ENCODE measurements at regions not wholly inside any gene's neighbourhood (a gene's known extent, or its start where the extent isn't known, plus 50 kb on each side); places are given as distances from the start of the nearest gene placed in this dataset.

GRCh38 chr12:100706033-100706432 is 88.5 kb upstream of the ANO4 start:
- Histone ChIP-seq H3K4me3 (ENCODE audit: low read depth in 1 of 2, low read length in 2 of 2) (no peak overlapping the region), H3K4me1 (ENCODE audit: control insufficient read depth in 2 of 2, insufficient read depth in 2 of 2, low read length in 1 of 2) (no peaks in the 10 kb centered on the region), H3K27ac (ENCODE audit: low read depth in 2 of 2, low read length in 1 of 2) (no peak overlapping the region), H3K36me3 (ENCODE audit: control insufficient read depth in 2 of 2, insufficient read depth in 2 of 2, low read length in 1 of 2) (no peaks in the 10 kb centered on the region), H3K27me3 (ENCODE audit: control insufficient read depth in 1 of 2, insufficient read depth in 2 of 2, low read length in 2 of 2) (no peaks in the 10 kb centered on the region), H3K9me3 (ENCODE audit: control insufficient read depth in 2 of 2, insufficient read depth in 1 of 2, low read depth in 1 of 2, low read length in 1 of 2) (no peaks in the 10 kb centered on the region)
- WGBS, 2 donors, result 29 to 42% methylated on average over 3 of the region's 3 CpGs

- 0 to 34% methylated on average over 1 of the region's 1 CpG for WGBS, 2 donors
- Histone ChIP-seq H3K4me1 (ENCODE audit: control insufficient read depth in 2 of 2, insufficient read depth in 2 of 2, low read length in 1 of 2) (no peaks in the 10 kb centered on the region), H3K36me3 (ENCODE audit: control insufficient read depth in 2 of 2, insufficient read depth in 2 of 2, low read length in 1 of 2) (no peaks in the 10 kb centered on the region), H3K27ac (ENCODE audit: low read depth in 2 of 2, low read length in 1 of 2) (no peak overlapping the region), H3K9me3 (ENCODE audit: control insufficient read depth in 2 of 2, insufficient read depth in 1 of 2, low read depth in 1 of 2, low read length in 1 of 2) (no peaks in the 10 kb centered on the region), H3K27me3 (ENCODE audit: control insufficient read depth in 1 of 2, insufficient read depth in 2 of 2, low read length in 2 of 2) (no peaks in the 10 kb centered on the region), H3K4me3 (ENCODE audit: low read depth in 1 of 2, low read length in 2 of 2) (no peak overlapping the region)
Observed at GRCh38 chr12:100708591-100708990, 86.0 kb upstream of the ANO4 start.

- 41 to 45% methylated on average over 55 of the region's 55 CpGs for WGBS, 2 donors
- Histone ChIP-seq H3K36me3 (ENCODE audit: control insufficient read depth in 2 of 2, insufficient read depth in 2 of 2, low read length in 1 of 2) (no peaks in the 10 kb centered on the region), H3K4me1 (ENCODE audit: control insufficient read depth in 2 of 2, insufficient read depth in 2 of 2, low read length in 1 of 2) (peaks cover 0 to 5% of the 10 kb centered on the region in 2 donors), H3K4me3 (ENCODE audit: low read depth in 1 of 2, low read length in 2 of 2) (peak overlapping the region; percentile 14 to 42), H3K27me3 (ENCODE audit: control insufficient read depth in 1 of 2, insufficient read depth in 2 of 2, low read length in 2 of 2) (peaks cover 2 to 8% of the 10 kb centered on the region in 2 donors), H3K27ac (ENCODE audit: low read depth in 2 of 2, low read length in 1 of 2) (no peak overlapping the region), H3K9me3 (ENCODE audit: control insufficient read depth in 2 of 2, insufficient read depth in 1 of 2, low read depth in 1 of 2, low read length in 1 of 2) (no peaks in the 10 kb centered on the region)
Observed at GRCh38 chr12:100715976-100716944, 78.3 kb upstream of the ANO4 start.

GRCh38 chr12:100716945-100717732 is 77.4 kb upstream of the ANO4 start:
- Histone ChIP-seq H3K27ac (ENCODE audit: low read depth in 2 of 2, low read length in 1 of 2) (no peak overlapping the region), H3K36me3 (ENCODE audit: control insufficient read depth in 2 of 2, insufficient read depth in 2 of 2, low read length in 1 of 2) (no peaks in the 10 kb centered on the region), H3K4me3 (ENCODE audit: low read depth in 1 of 2, low read length in 2 of 2) (peak overlapping the region; percentile 14 to 42), H3K27me3 (ENCODE audit: control insufficient read depth in 1 of 2, insufficient read depth in 2 of 2, low read length in 2 of 2) (peaks cover 2 to 8% of the 10 kb centered on the region in 2 donors), H3K4me1 (ENCODE audit: control insufficient read depth in 2 of 2, insufficient read depth in 2 of 2, low read length in 1 of 2) (peaks cover 0 to 5% of the 10 kb centered on the region in 2 donors), H3K9me3 (ENCODE audit: control insufficient read depth in 2 of 2, insufficient read depth in 1 of 2, low read depth in 1 of 2, low read length in 1 of 2) (peaks cover 0 to 2% of the 10 kb centered on the region in 2 donors)
- 3 to 4% methylated on average over 98 to 100 of the region's 100 CpGs for WGBS, 2 donors

GRCh38 chr12:100717733-100718067 is 76.9 kb upstream of the ANO4 start:
- Histone ChIP-seq H3K27ac (ENCODE audit: low read depth in 2 of 2, low read length in 1 of 2) (no peak overlapping the region), H3K27me3 (ENCODE audit: control insufficient read depth in 1 of 2, insufficient read depth in 2 of 2, low read length in 2 of 2) (peaks cover 2 to 8% of the 10 kb centered on the region in 2 donors), H3K36me3 (ENCODE audit: control insufficient read depth in 2 of 2, insufficient read depth in 2 of 2, low read length in 1 of 2) (no peaks in the 10 kb centered on the region), H3K4me3 (ENCODE audit: low read depth in 1 of 2, low read length in 2 of 2) (peak overlapping the region in 1 of 2 donors; percentile 42), H3K9me3 (ENCODE audit: control insufficient read depth in 2 of 2, insufficient read depth in 1 of 2, low read depth in 1 of 2, low read length in 1 of 2) (peaks cover 0 to 2% of the 10 kb centered on the region in 2 donors), H3K4me1 (ENCODE audit: control insufficient read depth in 2 of 2, insufficient read depth in 2 of 2, low read length in 1 of 2) (peaks cover 0 to 5% of the 10 kb centered on the region in 2 donors)
- WGBS, 2 donors, result 1 to 2% methylated on average over 13 of the region's 13 CpGs

- no peak overlapping the region for H3K4me3 ChIP-seq (ENCODE audit: low read depth in 1 of 2, low read length in 2 of 2)
- peaks cover 2 to 8% of the 10 kb centered on the region in 2 donors for H3K27me3 ChIP-seq (ENCODE audit: control insufficient read depth in 1 of 2, insufficient read depth in 2 of 2, low read length in 2 of 2)
- no peaks in the 10 kb centered on the region for H3K36me3 ChIP-seq (ENCODE audit: control insufficient read depth in 2 of 2, insufficient read depth in 2 of 2, low read length in 1 of 2)
- H3K4me1 ChIP-seq (ENCODE audit: control insufficient read depth in 2 of 2, insufficient read depth in 2 of 2, low read length in 1 of 2), result peaks cover 0 to 5% of the 10 kb centered on the region in 2 donors
- 32 to 34% methylated on average over 5 of the region's 5 CpGs for WGBS, 2 donors
- H3K9me3 ChIP-seq (ENCODE audit: control insufficient read depth in 2 of 2, insufficient read depth in 1 of 2, low read depth in 1 of 2, low read length in 1 of 2), result peaks cover 0 to 2% of the 10 kb centered on the region in 2 donors
- H3K27ac ChIP-seq (ENCODE audit: low read depth in 2 of 2, low read length in 1 of 2), result no peak overlapping the region
Observed at GRCh38 chr12:100718187-100718586, 76.4 kb upstream of the ANO4 start.

GRCh38 chr12:100720016-100720654 is 74.4 kb upstream of the ANO4 start:
- H3K4me3 ChIP-seq (ENCODE audit: low read depth in 1 of 2, low read length in 2 of 2), result no peak overlapping the region
- H3K27ac ChIP-seq (ENCODE audit: low read depth in 2 of 2, low read length in 1 of 2), result no peak overlapping the region
- H3K36me3 ChIP-seq (ENCODE audit: control insufficient read depth in 2 of 2, insufficient read depth in 2 of 2, low read length in 1 of 2), result no peaks in the 10 kb centered on the region
- 76 to 85% methylated on average over 4 of the region's 4 CpGs for WGBS, 2 donors
- H3K4me1 ChIP-seq (ENCODE audit: control insufficient read depth in 2 of 2, insufficient read depth in 2 of 2, low read length in 1 of 2), result peaks cover 0 to 5% of the 10 kb centered on the region in 2 donors
- H3K9me3 ChIP-seq (ENCODE audit: control insufficient read depth in 2 of 2, insufficient read depth in 1 of 2, low read depth in 1 of 2, low read length in 1 of 2), result peaks cover 0 to 2% of the 10 kb centered on the region in 2 donors
- H3K27me3 ChIP-seq (ENCODE audit: control insufficient read depth in 1 of 2, insufficient read depth in 2 of 2, low read length in 2 of 2), result peaks cover 2 to 8% of the 10 kb centered on the region in 2 donors

GRCh38 chr12:100721169-100721568 is 73.4 kb upstream of the ANO4 start:
- Histone ChIP-seq H3K4me1 (ENCODE audit: control insufficient read depth in 2 of 2, insufficient read depth in 2 of 2, low read length in 1 of 2) (peaks cover 0 to 5% of the 10 kb centered on the region in 2 donors), H3K27me3 (ENCODE audit: control insufficient read depth in 1 of 2, insufficient read depth in 2 of 2, low read length in 2 of 2) (peaks cover 2 to 8% of the 10 kb centered on the region in 2 donors), H3K27ac (ENCODE audit: low read depth in 2 of 2, low read length in 1 of 2) (no peak overlapping the region), H3K4me3 (ENCODE audit: low read depth in 1 of 2, low read length in 2 of 2) (no peak overlapping the region), H3K36me3 (ENCODE audit: control insufficient read depth in 2 of 2, insufficient read depth in 2 of 2, low read length in 1 of 2) (no peaks in the 10 kb centered on the region), H3K9me3 (ENCODE audit: control insufficient read depth in 2 of 2, insufficient read depth in 1 of 2, low read depth in 1 of 2, low read length in 1 of 2) (peaks cover 0 to 2% of the 10 kb centered on the region in 2 donors)
- WGBS, 2 donors, result 79 to 86% methylated on average over 2 of the region's 2 CpGs

- peaks cover 0 to 2% of the 10 kb centered on the region in 2 donors for H3K9me3 ChIP-seq (ENCODE audit: control insufficient read depth in 2 of 2, insufficient read depth in 1 of 2, low read depth in 1 of 2, low read length in 1 of 2)
- no peaks in the 10 kb centered on the region for H3K4me1 ChIP-seq (ENCODE audit: control insufficient read depth in 2 of 2, insufficient read depth in 2 of 2, low read length in 1 of 2)
- no peaks in the 10 kb centered on the region for H3K36me3 ChIP-seq (ENCODE audit: control insufficient read depth in 2 of 2, insufficient read depth in 2 of 2, low read length in 1 of 2)
- H3K4me3 ChIP-seq (ENCODE audit: low read depth in 1 of 2, low read length in 2 of 2), result no peak overlapping the region
- no peak overlapping the region for H3K27ac ChIP-seq (ENCODE audit: low read depth in 2 of 2, low read length in 1 of 2)
- no peaks in the 10 kb centered on the region for H3K27me3 ChIP-seq (ENCODE audit: control insufficient read depth in 1 of 2, insufficient read depth in 2 of 2, low read length in 2 of 2)
- WGBS, 2 donors, result 58 to 71% methylated on average over 3 of the region's 3 CpGs
Observed at GRCh38 chr12:100724071-100724470, 70.5 kb upstream of the ANO4 start.

Measured in esophagus (tissue), 2 donors.